Fibroblast of skin of right quadriceps (primary cell): ENCODE measurements at regions not wholly inside any gene's neighbourhood (a gene's known extent, or its start where the extent isn't known, plus 50 kb on each side); places are given as distances from the start of the nearest gene placed in this dataset.

ENCODE experiments used
- DNase-seq: peaks from one replicate; pipeline ENCODE4 v3.0.0-alpha.2; 2013

DNA sequence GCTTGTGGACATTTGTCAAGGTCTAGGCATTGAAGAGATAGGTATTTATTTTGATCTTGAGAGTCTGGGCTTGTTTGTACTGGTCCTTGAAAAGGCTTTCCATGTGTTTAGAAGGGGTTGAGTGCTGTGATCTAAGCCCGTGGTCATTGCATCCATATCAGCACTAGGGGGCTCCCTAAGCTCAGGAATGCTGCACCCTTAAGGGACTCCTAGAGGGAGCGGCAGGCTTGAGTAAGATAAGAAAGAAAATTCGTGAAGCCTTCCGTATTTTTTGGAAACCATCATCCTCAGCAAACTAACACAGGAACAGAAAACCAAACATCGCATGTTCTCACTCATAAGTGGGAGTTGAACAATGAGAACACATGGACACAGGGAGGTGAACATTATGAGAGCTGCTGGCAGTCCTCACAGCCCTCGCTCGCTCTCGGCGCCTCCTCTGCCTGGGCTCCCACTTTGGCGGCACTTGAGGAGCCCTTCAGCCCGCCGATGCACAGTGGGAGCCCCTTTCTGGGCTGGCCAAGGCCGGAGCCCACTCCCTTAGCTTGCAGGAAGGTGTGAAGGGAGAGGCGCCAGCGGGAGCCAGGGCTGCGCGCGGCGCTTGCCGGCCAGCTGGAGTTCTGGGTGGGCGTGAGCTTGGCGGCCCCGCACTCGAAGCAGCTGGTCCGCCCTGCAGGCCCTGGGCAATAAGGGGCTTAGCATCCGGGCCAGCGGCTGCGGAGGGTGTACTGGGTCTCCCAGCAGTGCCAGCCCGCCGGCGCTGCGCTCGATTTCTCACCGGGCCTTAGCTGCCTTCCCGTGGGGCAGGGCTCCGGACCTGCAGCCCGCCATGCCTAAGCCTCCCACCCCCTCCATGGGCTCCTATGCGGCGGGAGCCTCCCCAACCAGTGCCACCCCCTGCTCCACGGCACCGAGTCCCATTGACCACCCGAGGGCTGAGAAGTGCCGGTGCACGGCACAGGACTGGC, 201.2 kb upstream of the PCDH18 start:
- DNase-seq, result peak; percentile 5

DNA sequence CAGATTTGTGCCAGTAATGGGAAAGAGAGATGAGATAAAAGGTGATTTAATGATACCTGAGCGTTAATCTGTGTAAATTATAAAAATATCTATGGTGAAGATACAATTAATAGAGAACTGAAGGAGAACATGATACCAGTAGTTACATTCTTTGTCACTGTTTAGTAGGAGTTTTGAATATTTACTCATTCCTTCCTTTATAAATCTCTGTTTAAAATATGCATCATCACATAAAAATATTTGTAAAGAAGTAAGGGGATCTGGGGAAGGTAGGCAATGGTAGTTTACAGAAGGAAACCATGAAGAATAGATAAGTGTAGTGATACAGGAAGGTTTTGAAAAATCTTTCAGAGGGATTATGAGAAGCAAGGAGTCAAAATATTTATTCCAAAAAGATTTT, 190.6 kb upstream of the PCDH18 start:
- DNase-seq, result no peak

DNA sequence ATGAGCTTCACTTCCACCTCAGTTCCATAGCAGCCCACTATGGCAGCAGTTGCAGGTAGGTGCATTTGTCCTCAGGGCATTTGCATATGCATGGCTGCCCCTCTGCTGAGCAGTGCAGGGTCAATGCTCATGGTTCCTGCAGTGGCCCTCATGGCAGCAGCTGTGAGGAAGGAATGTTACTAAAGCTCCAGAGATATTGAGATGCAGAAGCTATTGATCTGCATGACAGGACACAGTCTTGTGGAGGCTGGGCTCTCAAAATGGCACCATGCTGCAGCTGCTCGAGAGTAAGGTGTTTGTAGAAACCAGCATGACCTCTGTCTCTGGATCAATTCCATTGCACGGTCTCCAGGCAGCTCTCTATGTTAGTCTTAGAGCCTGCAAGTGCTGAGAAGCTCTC, 179.2 kb upstream of the PCDH18 start:
- DNase-seq, result no peak

DNA sequence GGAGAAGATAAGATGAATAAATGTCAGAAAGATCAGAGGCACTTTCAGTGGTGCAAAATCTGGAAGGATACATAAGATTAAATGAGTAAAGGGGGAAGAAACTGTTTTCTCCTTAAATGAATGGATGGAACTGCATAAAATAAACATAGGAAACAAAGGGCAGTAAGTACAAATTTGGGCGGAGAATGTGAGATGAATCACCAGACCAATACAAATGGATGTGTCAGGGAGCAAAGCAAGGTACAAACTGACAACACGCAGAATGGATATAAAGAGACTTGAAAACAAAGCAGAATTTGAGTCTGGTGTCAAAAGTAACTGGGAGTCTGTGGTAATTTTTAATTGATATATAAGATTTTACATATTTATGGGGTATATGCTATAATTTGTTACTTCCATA, 175.3 kb upstream of the PCDH18 start:
- peak; percentile 21 for DNase-seq

DNA sequence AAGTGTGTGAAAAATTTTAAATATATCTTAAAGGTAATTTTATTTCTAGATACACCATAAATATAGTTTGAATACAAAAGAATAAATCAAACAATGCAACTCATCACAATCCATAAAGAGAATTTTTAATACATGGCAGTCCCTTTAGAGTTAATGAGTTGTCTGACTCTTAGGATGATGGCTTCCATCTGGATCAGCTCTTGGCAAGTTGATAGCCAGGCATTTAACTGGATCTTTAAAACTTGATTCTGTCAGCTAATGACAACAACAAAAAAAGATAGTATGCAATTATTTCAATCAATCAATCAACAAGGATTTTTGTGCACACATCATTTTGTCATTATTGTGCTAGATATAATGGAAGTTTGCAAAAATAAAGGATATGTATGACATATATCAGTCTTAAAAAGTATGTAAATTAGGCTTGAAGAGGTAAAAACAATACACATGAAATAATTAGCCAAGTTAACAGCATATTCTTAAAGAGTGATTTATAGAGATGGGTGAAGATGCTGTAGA, 174.9 kb upstream of the PCDH18 start:
- no peak for DNase-seq

DNA sequence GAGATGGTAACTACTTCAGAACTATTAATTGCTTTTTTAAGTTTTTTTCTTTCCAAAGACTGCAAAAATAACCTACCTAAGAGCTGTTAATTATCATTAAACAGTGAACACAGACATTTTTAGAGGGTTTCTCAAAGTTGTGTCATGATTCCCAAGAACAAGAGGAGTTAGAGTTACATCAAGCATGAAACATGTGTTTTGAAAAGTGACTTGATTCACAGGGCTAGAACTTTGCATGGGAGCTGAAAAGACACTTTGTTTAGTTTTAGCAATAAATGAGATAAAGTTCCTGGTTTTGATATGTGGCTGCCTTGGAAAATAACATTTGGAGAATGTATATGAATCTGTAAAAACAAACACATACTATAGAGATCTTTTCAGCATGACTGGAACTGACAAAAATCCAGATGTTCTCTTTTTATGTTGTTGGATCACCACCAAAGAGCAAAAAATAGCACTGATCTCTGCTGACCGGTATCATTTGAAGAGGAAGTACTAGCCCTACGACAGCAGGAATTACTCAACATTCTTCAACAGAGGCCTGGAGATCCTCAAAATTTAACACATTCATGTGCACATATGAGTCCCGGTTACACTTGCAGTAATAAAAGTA, 173.0 kb upstream of the PCDH18 start:
- DNase-seq, result peak; percentile 93

DNA sequence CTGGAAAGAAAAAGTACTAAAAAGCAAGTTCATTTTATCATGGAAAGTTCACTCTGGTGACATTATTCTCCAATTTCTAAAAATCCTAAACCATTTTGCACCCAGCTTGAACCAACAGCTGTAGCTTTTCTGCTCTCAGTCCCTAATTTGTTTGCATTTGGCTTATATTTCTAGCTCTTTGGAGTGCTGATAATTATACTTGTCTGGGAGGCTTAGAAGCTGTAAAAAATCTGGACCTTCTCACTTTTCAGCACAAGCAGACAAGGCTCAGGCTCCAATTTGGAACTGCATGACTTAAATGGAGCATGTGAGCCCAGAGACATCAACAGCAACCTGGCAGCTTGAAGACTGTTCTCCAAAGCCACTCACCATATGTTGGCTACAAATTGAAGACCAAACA, 170.9 kb upstream of the PCDH18 start:
- DNase-seq, result no peak

DNA sequence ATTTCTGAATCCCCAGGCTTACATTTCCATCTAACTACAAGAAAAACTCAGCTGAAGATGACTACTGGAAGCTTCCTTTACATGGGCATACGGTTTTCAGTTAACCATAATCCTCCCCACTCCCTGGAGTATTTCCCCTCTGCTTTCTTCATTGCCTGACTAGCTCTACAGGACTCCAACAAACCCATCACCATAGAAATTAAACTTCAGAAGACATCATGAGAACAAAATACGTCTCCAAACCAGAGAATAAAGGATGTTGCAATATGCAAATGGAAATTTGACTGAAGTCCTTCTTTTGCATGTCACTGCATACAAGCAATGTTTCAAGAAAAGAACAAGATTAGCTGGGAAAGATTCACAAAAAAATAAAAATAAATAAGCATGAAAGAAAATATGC, 170.2 kb upstream of the PCDH18 start:
- DNase-seq, result no peak

DNA sequence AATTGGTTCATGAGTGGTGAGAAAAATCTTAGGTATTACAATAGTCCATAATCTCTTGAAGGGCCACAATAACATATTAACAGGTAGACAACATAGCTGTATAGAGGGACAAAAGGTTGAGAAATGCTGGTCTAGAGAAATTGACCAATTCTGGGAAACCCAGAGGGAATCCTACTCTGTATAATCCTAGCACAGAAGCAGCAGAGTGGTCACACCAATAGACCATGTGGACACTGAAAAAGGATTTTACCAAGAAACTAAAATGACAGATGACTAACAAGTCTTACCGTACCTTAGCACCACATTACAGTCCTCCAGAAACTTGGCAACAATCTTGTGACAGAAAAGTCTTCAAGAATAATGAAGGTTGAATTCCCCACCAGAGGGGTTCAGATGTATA, 169.1 kb upstream of the PCDH18 start:
- DNase-seq, result no peak

DNA sequence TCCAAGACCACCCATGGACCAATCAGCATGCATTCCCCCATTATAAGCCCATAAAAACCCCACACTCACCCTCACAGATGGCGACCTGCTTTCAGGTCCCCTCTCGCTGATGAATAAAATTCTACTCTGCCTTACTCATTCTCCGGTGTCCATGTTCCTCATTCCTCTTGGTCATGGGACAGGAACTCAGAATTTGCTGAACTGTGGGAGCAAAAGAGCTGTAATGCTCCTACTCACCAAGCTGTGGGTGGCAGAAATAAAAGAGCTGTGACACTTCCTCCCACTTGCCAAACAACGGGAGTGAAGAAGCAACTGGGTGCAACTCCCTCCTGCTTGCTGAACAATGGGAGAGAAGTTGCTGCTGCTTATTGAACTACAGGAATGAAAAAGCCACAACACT, 168.5 kb upstream of the PCDH18 start:
- DNase-seq, result no peak

DNA sequence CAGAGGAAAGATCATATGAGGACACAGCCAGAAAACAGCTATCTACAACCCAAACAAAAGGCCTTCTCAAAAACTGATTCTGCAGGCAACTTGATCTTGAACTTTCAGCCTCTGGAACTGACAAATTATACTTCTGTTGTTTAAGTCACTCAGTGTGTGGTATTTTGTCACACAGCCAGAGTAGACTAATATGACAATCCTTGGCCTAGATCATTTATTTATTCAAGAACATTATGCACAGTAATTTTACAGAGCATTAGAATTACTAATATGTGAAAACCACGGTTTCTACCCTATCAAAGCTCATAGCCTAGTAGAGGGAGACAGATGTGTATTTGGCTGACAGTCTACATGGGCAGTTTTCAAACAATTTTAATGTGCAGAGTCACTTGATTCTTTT, 167.8 kb upstream of the PCDH18 start:
- DNase-seq, result peak; percentile 46

DNA sequence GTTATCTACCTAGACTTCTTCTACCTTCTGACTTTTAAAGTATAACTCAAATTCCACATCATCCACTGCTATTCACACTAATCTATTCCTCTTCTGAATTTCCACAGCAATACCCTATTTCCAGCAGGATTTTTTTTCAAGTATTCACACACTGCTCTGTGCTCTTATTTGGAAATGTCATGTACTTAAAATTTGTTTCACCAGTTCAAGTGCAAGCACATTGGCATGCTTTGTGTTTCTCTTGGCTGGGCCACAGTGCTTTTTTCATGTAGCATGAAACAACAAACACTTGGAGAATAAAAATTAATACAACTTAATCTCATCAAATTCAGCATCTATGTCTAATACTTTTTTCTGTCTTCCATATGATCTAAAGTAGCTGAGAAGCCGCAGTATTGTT, 161.8 kb upstream of the PCDH18 start:
- no peak for DNase-seq

DNA sequence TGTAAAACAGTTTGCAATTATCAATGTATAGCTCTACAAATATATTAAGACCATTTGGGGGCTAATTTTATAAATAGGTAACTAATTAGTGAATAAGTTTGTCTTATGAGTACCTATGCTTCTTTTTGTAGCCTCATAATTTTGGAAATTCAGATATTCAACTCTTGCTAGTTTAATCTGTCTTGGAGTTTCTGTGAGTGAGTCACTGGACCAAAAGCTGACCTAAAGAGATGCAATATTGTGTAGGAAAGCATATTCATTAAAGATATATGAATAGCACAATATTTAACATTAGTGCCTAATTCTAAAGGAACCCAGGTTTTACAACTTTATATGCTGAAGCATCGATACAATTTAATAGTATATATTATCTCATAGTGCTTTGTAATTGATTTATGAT, 161.3 kb upstream of the PCDH18 start:
- DNase-seq, result no peak

DNA sequence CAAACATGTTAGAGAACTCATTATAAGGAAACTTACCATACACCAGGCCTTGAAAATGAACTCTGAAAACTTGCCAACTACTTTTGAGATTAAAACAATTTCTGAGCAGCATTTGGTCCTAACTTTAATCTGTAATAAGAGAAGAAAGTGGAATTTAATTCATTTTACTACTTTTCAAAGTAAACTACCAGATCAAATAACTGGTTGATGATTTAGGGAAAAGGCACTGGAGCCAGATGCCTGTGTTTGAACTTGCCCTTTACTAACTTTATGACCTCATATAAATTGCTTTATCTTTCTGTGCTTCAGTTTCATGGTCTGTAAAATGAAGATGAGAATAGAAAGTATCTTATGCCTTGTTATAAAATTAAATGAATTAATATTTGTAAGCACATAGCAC, 159.9 kb upstream of the PCDH18 start:
- no peak for DNase-seq

DNA sequence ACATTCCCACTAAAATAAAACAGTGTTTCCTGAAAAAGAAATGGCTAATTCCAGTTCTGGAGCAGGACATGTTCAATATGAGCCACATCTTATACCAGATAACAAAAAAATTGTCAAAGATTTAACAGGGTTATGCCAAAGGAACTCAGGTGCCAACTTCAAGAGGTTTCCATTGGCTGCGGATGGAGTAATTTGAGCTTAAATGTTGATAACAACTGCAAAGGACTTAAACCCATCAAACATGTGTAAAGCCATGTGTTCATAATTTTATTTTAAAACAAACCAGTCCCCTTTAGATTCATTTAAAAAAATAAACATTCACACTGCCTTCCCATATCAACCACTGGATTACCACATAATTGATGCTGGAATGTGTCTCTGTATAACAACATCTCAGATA, 156.4 kb upstream of the PCDH18 start:
- DNase-seq, result no peak

DNA sequence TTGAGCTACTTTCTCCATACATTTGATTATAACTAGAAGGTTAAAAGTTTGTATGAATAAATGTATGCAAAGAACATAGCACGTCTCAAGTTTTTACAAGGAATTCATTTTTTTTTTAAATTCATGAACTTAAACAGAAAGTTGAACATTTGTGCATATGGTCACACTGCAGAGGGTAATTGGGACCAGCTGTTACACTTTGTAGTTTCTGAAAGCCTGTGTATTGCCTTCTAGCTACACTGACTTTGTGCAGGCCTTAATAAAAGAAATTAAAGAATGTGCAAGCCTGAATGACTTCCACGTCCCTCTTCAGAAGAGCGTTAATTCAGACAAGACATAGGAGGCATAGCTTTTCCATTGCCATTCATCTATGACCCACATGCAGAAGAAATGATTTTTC, 153.1 kb upstream of the PCDH18 start:
- peak; percentile 78 for DNase-seq

DNA sequence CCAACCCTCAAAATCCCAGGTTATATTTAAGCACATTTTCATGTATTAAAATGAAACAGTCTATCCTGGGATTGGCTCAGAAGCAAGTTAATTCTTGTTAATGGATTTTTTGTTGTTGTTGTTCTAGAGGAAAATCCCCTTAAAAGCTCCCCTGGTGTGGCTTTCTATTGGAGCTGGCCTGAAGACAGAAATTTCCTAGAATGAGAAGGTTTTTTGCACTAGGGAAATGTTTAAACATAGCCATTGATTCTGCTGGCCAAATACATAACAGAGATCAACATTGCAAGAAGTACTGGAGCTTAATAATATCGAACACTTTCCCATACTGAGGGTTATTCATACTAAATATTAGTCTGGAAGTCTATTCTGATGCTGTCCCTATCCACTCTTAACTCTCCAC, 148.8 kb upstream of the PCDH18 start:
- no peak for DNase-seq

DNA sequence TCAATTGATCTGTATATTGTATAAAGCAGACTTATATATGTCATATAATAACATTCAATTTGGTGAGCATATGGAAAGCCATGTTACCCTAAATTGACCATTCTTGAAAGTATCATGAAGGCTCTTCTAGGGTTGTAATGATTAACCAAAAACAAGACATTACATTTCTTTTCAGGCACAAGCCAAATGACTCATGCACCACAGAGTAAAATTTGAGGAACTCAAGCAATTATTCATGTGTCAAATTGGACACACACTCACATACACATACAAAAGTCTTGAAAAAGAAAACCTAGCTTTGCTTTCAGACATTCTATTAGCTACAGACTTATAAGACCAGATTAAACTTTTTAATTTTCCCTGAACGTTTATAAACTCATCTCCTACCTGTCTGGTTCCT, 146.5 kb upstream of the PCDH18 start:
- DNase-seq, result peak; percentile 86

DNA sequence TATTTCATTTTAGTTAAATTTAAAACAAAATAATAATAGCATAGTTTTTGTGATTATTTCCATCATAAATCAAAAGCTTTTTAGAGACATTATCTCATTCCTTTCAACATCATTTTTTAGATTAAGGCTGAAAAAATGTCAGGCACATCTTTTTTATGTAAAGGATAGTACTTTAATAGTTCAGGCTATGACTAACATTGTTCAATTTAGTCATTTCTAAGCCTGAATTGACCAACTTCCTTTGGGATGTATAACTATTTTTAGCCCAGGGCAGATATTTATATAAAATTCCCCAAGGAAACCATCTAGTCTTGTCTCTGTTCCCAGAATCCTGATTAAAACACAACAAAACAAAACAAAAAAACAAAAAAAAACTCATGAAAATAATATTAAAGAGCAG, 145.6 kb upstream of the PCDH18 start:
- peak; percentile 91 for DNase-seq

DNA sequence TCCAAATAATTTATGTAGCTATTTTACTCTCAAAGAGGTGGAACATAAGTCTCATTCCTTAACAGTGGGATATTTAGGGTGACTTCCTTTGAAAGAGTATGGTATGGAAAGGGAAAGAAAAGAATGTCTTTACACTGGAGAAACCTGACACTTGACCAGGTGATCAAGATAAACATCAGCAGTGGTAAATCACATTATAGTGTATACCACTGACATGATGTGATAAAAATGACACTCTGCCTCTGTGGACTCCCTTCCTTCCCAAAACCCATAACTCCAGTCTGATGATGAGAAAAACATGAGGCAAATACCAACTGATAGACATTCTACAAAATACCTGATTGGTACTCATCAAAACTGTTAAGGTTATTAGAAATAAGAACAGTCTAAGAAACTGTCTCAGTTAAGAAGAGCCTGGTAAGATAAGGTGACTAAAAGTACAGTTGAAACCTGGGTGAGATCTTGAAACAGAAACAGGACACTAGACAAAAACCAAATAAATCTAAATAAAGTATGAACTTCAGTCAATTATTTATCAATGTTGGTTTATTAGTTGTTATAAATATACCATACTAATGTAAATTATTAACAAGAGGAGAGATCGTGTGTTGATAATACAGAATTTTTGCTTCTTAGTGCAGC, 144.2 kb upstream of the PCDH18 start:
- DNase-seq, result no peak

DNA sequence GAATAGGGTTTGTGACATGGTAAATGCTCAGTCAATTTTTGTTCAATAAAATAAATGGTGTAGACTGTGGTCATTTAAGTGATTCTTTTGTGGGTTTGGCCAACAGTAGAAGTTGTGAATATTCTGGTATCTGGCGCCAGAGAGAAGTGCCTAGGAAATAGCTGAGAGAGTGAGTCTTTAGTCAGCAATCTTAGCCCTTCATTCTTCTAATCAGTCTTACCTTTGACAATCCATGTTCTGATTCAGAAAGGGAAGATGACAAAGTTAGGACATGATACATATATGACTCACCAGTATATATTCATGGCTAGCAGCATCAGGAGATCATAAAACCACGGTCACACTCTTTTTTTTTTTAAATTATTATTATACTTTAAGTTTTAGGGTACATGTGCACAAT, 141.8 kb upstream of the PCDH18 start:
- peak; percentile 89 for DNase-seq

DNA sequence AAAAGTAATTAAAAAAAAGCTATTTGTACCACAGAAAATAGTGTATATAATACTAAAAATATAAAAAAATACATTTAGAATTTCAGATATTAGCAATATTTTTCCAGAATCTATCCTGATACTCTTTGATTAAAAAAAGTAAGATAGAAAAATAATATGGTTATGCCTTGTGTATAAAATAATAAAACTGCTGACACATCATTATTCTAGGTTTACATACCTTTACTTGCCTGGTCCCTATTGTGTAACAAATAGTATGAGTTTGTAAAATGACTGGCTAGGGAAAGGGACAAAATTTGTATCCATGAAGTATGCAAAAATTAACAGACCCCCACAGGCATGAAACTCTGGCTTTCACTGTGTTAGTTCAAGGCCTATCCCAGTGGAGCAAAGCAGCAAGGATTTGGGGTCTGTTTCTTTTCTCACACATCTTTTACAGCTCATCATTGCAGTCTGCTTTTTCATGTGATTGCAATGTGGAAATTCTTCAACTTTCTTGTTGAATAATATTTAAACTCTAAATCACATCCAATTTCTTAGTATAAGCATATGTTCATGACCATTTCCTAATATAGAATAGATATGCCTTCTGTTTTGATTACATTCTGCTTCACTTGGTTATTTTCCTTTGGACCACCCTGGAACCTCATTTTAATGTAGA, 136.7 kb upstream of the PCDH18 start:
- DNase-seq, result no peak

DNA sequence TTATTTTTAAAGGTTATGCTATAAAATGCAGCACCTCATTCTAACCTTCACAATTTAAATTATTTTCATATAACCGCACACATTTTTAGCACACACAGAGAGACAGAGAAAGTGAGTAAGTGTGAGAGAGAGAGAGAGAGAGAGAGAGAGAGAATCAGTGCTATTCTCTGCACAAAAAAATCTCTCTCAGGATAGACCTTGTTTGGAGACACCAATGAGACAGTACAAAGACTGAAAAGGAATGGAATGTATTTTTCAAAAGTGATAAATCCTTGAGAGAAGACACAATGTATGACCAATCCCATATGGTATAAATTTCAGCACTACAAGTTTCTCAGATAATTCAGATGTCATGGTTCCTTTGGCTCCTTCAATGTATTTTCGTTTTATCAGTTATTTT, 132.1 kb upstream of the PCDH18 start:
- DNase-seq, result peak; percentile 93
